Stimulated activated memory B cell treated with anti-CD40 and anti-IgM and Interleukin-4, amounts not matched to agents 10 μg/mL and 1 μg/mL and 100 μg/mL, for 72 hours (primary cell): ENCODE measurements at regions not wholly inside any gene's neighbourhood (a gene's known extent, or its start where the extent isn't known, plus 50 kb on each side); places are given as distances from the start of the nearest gene placed in this dataset.
"Not testable (repeated sequence)": the region's sequence is repeated elsewhere in the genome, so short reads cannot be mapped to it uniquely, and the experiment has no call there.

Source experiments
- ATAC-seq: fragments of 150-1000 bp; cut with Tn5 transposase; 2 replicates; pipeline ENCODE4 v1.10.0; 2021
- H3K27ac Mint-ChIP-seq: one replicate; pipeline ENCODE4 v1.8.0; 2022; ENCODE audit warnings: mild to moderate bottlenecking, mixed read lengths
- H3K27me3 Mint-ChIP-seq: one replicate; pipeline ENCODE4 v1.8.0; 2022; ENCODE audit warnings: mixed read lengths
- H3K36me3 Mint-ChIP-seq: one replicate; pipeline ENCODE4 v1.8.0; 2022; ENCODE audit warnings: mixed read lengths
- H3K4me1 Mint-ChIP-seq: one replicate; pipeline ENCODE4 v1.8.0; 2022; ENCODE audit warnings: mixed read lengths
- H3K4me3 Mint-ChIP-seq: one replicate; pipeline ENCODE4 v1.8.0; 2022; ENCODE audit warnings: mild to moderate bottlenecking, moderate library complexity, mixed read lengths
- H3K9me3 Mint-ChIP-seq: one replicate; pipeline ENCODE4 v1.8.0; 2022; ENCODE audit warnings: mixed read lengths

- peak; percentile 51 for ATAC-seq
These were observed 177.0 kb downstream of the ALX1 start for GRCh38 chr12:85457016-85457415.

GRCh38 chr12:85461127-85461526, 181.1 kb downstream of the ALX1 start:
- H3K9me3 Mint-ChIP-seq: no peaks in the 10 kb centered on the region
- no peaks in the 10 kb centered on the region for H3K27me3 Mint-ChIP-seq
- H3K4me3 Mint-ChIP-seq: no peak overlapping the region
- H3K4me1 Mint-ChIP-seq: no peaks in the 10 kb centered on the region
- no peak overlapping the region for H3K27ac Mint-ChIP-seq
- no peaks in the 10 kb centered on the region for H3K36me3 Mint-ChIP-seq
- ATAC-seq: no peak

More at GRCh38 chr12:85457016-85457415, 177.0 kb downstream of the ALX1 start:
- Mint-ChIP-seq H3K4me1 (no peaks in the 10 kb centered on the region), H3K9me3 (no peaks in the 10 kb centered on the region), H3K36me3 (no peaks in the 10 kb centered on the region), H3K4me3 (no peak overlapping the region), H3K27me3 (no peaks in the 10 kb centered on the region), H3K27ac (no peak overlapping the region)

GRCh38 chr12:85462888-85463287, 182.9 kb downstream of the ALX1 start:
- Mint-ChIP-seq H3K27me3 (no peaks in the 10 kb centered on the region), H3K4me1 (no peaks in the 10 kb centered on the region), H3K27ac (no peak overlapping the region), H3K36me3 (no peaks in the 10 kb centered on the region), H3K4me3 (no peak overlapping the region), H3K9me3 (no peaks in the 10 kb centered on the region)
- ATAC-seq: no peak

- H3K27me3 Mint-ChIP-seq: no peaks in the 10 kb centered on the region
- H3K27ac Mint-ChIP-seq: no peak overlapping the region
These were observed 186.9 kb downstream of the ALX1 start for GRCh38 chr12:85466890-85467289.

GRCh38 chr12:85468356-85469157, 188.5 kb downstream of the ALX1 start:
- Mint-ChIP-seq H3K27ac (peak overlapping the region; percentile 23), H3K9me3 (peaks cover 8% of the 10 kb centered on the region), H3K27me3 (no peaks in the 10 kb centered on the region), H3K36me3 (no peaks in the 10 kb centered on the region), H3K4me3 (peak overlapping the region; percentile 73), H3K4me1 (peaks cover 12% of the 10 kb centered on the region)
- ATAC-seq: no peak

More at GRCh38 chr12:85466890-85467289, 186.9 kb downstream of the ALX1 start:
- no peak for ATAC-seq
- H3K36me3 Mint-ChIP-seq: no peaks in the 10 kb centered on the region
- H3K4me1 Mint-ChIP-seq: peaks cover 12% of the 10 kb centered on the region
- H3K4me3 Mint-ChIP-seq: no peak overlapping the region
- peaks cover 8% of the 10 kb centered on the region for H3K9me3 Mint-ChIP-seq

GRCh38 chr12:85469158-85470086, 189.4 kb downstream of the ALX1 start:
- H3K36me3 Mint-ChIP-seq, H3K27me3 Mint-ChIP-seq, H3K9me3 Mint-ChIP-seq, ATAC-seq: not testable (repeated sequence)
- peak overlapping the region; percentile 73 for H3K4me3 Mint-ChIP-seq
- H3K4me1 Mint-ChIP-seq: peaks cover 12% of the 10 kb centered on the region
- peak overlapping the region; percentile 23 for H3K27ac Mint-ChIP-seq

GRCh38 chr12:85475277-85475676, 195.3 kb downstream of the ALX1 start:
- not testable (repeated sequence) for H3K36me3 Mint-ChIP-seq, H3K27me3 Mint-ChIP-seq, H3K4me3 Mint-ChIP-seq, H3K9me3 Mint-ChIP-seq, ATAC-seq, H3K27ac Mint-ChIP-seq, H3K4me1 Mint-ChIP-seq

GRCh38 chr12:85476756-85477155, 196.7 kb downstream of the ALX1 start:
- H3K36me3 Mint-ChIP-seq: no peaks in the 10 kb centered on the region

GRCh38 chr12:85484387-85484786, 204.4 kb downstream of the ALX1 start:
- no peak for ATAC-seq
- Mint-ChIP-seq H3K4me1 (no peaks in the 10 kb centered on the region), H3K4me3 (no peak overlapping the region), H3K9me3 (no peaks in the 10 kb centered on the region), H3K27me3 (no peaks in the 10 kb centered on the region), H3K36me3 (no peaks in the 10 kb centered on the region), H3K27ac (no peak overlapping the region)

More at GRCh38 chr12:85476756-85477155, 196.7 kb downstream of the ALX1 start:
- ATAC-seq: no peak
- Mint-ChIP-seq H3K9me3 (no peaks in the 10 kb centered on the region), H3K27me3 (no peaks in the 10 kb centered on the region), H3K4me3 (no peak overlapping the region), H3K27ac (no peak overlapping the region), H3K4me1 (no peaks in the 10 kb centered on the region)

- no peak overlapping the region for H3K27ac Mint-ChIP-seq
- H3K36me3 Mint-ChIP-seq: peaks cover 5% of the 10 kb centered on the region
- no peak overlapping the region for H3K4me3 Mint-ChIP-seq
- no peaks in the 10 kb centered on the region for H3K4me1 Mint-ChIP-seq
- H3K27me3 Mint-ChIP-seq: no peaks in the 10 kb centered on the region
- H3K9me3 Mint-ChIP-seq: peaks cover 4% of the 10 kb centered on the region
- ATAC-seq: no peak
These were observed 209.2 kb downstream of the ALX1 start for GRCh38 chr12:85489194-85489593.

GRCh38 chr12:85504164-85504563, 224.1 kb downstream of the ALX1 start:
- ATAC-seq: no peak
- H3K9me3 Mint-ChIP-seq: no peaks in the 10 kb centered on the region
- H3K27me3 Mint-ChIP-seq: no peaks in the 10 kb centered on the region
- H3K27ac Mint-ChIP-seq: no peak overlapping the region
- H3K36me3 Mint-ChIP-seq: no peaks in the 10 kb centered on the region
- H3K4me3 Mint-ChIP-seq: no peak overlapping the region
- H3K4me1 Mint-ChIP-seq: peaks cover 1% of the 10 kb centered on the region

GRCh38 chr12:85504624-85505023, 224.6 kb downstream of the ALX1 start:
- Mint-ChIP-seq H3K27me3 (no peaks in the 10 kb centered on the region), H3K27ac (no peak overlapping the region), H3K4me1 (peaks cover 6% of the 10 kb centered on the region), H3K4me3 (no peak overlapping the region), H3K36me3 (no peaks in the 10 kb centered on the region), H3K9me3 (no peaks in the 10 kb centered on the region)
- ATAC-seq: no peak

- Mint-ChIP-seq H3K9me3 (no peaks in the 10 kb centered on the region), H3K4me1 (peaks cover 6% of the 10 kb centered on the region), H3K27me3 (no peaks in the 10 kb centered on the region), H3K27ac (no peak overlapping the region), H3K36me3 (no peaks in the 10 kb centered on the region), H3K4me3 (no peak overlapping the region)
- no peak for ATAC-seq
These were observed 227.4 kb downstream of the ALX1 start for GRCh38 chr12:85507456-85507855.

GRCh38 chr12:85509081-85509856, 229.2 kb downstream of the ALX1 start:
- Mint-ChIP-seq H3K27me3 (no peaks in the 10 kb centered on the region), H3K36me3 (no peaks in the 10 kb centered on the region), H3K9me3 (no peaks in the 10 kb centered on the region), H3K4me3 (no peak overlapping the region), H3K27ac (no peak overlapping the region), H3K4me1 (peaks cover 6% of the 10 kb centered on the region)
- ATAC-seq: no peak

- no peak overlapping the region for H3K4me3 Mint-ChIP-seq
- H3K4me1 Mint-ChIP-seq: peaks cover 6% of the 10 kb centered on the region
- no peaks in the 10 kb centered on the region for H3K27me3 Mint-ChIP-seq
- H3K9me3 Mint-ChIP-seq: no peaks in the 10 kb centered on the region
- H3K27ac Mint-ChIP-seq: no peak overlapping the region
- ATAC-seq: peak; percentile 73
- no peaks in the 10 kb centered on the region for H3K36me3 Mint-ChIP-seq
These were observed 229.8 kb downstream of the ALX1 start for GRCh38 chr12:85509857-85510256.
